GM23338 (cell line): ENCODE measurements at regions not wholly inside any gene's neighbourhood (a gene's known extent, or its start where the extent isn't known, plus 50 kb on each side); places are given as distances from the start of the nearest gene placed in this dataset.

Source experiments
- ATAC-seq: fragments of 200-7000 bp; cut with Tn5 transposase; 3 replicates; pipeline ENCODE4 v1.9.1; 2020
- DNase-seq: peaks from one replicate; pipeline ENCODE4 v3.0.0-alpha.2; 2015; ENCODE audit warnings: low spot score
- H2AFZ ChIP-seq: fragments of 200-600 bp; sonication (generic); 2 replicates; pipeline ENCODE4 v1.8.0; 2016; ENCODE audit warnings: antibody characterized with exemption, mild to moderate bottlenecking, moderate library complexity
- H3F3A ChIP-seq: fragments of 200-600 bp; sonication (generic); replicated peaks from 2 replicates; pipeline ENCODE4 v1.8.0; 2017; ENCODE audit warnings: antibody characterized with exemption, mixed run types, low read depth
- H3K27ac ChIP-seq: fragments of 200-600 bp; sonication (generic); 2 replicates; pipeline ENCODE4 v1.6.1; 2016; ENCODE audit warnings: low read depth
- H3K27me3 ChIP-seq: fragments of 200-600 bp; sonication (generic); 2 replicates; pipeline ENCODE4 v1.8.0; 2016; ENCODE audit warnings: mild to moderate bottlenecking, mixed run types, moderate library complexity; ENCODE audit not compliant: insufficient read depth
- H3K36me3 ChIP-seq: fragments of 200-600 bp; sonication (generic); 2 replicates; pipeline ENCODE4 v1.8.0; 2016; ENCODE audit warnings: mild to moderate bottlenecking; ENCODE audit not compliant: insufficient read depth
- H3K4me1 ChIP-seq: fragments of 200-600 bp; sonication (generic); 2 replicates; pipeline ENCODE4 v1.8.0; 2016; ENCODE audit warnings: mild to moderate bottlenecking, moderate library complexity; ENCODE audit not compliant: insufficient read depth
- H3K4me2 ChIP-seq: fragments of 200-600 bp; sonication (generic); 2 replicates; pipeline ENCODE4 v1.7.1; 2017; ENCODE audit warnings: mixed run types
- H3K4me3 ChIP-seq: fragments of 200-600 bp; sonication (generic); 2 replicates; pipeline ENCODE4 v1.6.1; 2016; ENCODE audit warnings: mixed run types
- H3K79me2 ChIP-seq: fragments of 200-600 bp; sonication (generic); replicated peaks from 2 replicates; pipeline ENCODE4 v1.8.0; 2017; ENCODE audit warnings: mild to moderate bottlenecking; ENCODE audit not compliant: insufficient read depth
- H3K9me2 ChIP-seq: fragments of 200-600 bp; sonication (generic); 2 replicates; pipeline ENCODE4 v1.8.0; 2017; ENCODE audit not compliant: insufficient read depth
- H4K20me1 ChIP-seq: fragments of 200-600 bp; sonication (generic); replicated peaks from 2 replicates; pipeline ENCODE4 v1.8.0; 2017; ENCODE audit warnings: mild to moderate bottlenecking; ENCODE audit not compliant: insufficient read depth
- H3K27ac Mint-ChIP-seq: 2 replicates; pipeline ENCODE4 v1.8.0; 2020; ENCODE audit warnings: inconsistent platforms, mild to moderate bottlenecking, moderate library complexity, mixed read lengths
- H3K27me3 Mint-ChIP-seq: 3 replicates; pipeline ENCODE4 v1.8.0; 2022; ENCODE audit warnings: low read depth, mild to moderate bottlenecking, moderate library complexity, mixed read lengths, inconsistent platforms; ENCODE audit not compliant: insufficient read depth, poor library complexity
- H3K36me3 Mint-ChIP-seq: 3 replicates; pipeline ENCODE4 v1.8.0; 2021; ENCODE audit warnings: low read depth, mild to moderate bottlenecking, inconsistent platforms, moderate library complexity, mixed read lengths
- H3K4me1 Mint-ChIP-seq: 3 replicates; pipeline ENCODE4 v1.8.0; 2020; ENCODE audit warnings: mild to moderate bottlenecking, inconsistent platforms, mixed read lengths
- H3K4me3 Mint-ChIP-seq: 3 replicates; pipeline ENCODE4 v1.8.0; 2021; ENCODE audit warnings: moderate library complexity, mild to moderate bottlenecking, inconsistent platforms, mixed read lengths
- H3K9me3 Mint-ChIP-seq: 3 replicates; pipeline ENCODE4 v1.8.0; 2020; ENCODE audit warnings: moderate library complexity, mild to moderate bottlenecking, inconsistent platforms, mixed read lengths
- CREB1 ChIP-seq: fragments of 250-450 bp; sonication (Bioruptor Pico); IDR thresholded peaks from 2 replicates; pipeline ENCODE4 v1.5.0; 2020; ENCODE audit warnings: low read depth, mild to moderate bottlenecking, moderate library complexity
- CTCF ChIP-seq, 2 experiments: fragments of 200-600 bp in 1 of 2; sonication (generic) in 1 of 2; conservative IDR thresholded peaks; 2 replicates each; pipeline versions ENCODE4 v1.5.1 to v1.6.1; 2016 to 2017; ENCODE audit warnings: antibody characterized with exemption in 2 of 2, low read depth in 2 of 2, mild to moderate bottlenecking in 2 of 2, moderate library complexity in 1 of 2
- ETS1 ChIP-seq: IDR thresholded peaks from 2 replicates; pipeline ENCODE4 v1.6.1; 2016; ENCODE audit warnings: antibody characterized with exemption
- EZH2 ChIP-seq: fragments of 200-600 bp; sonication (generic); IDR thresholded peaks from one replicate; pipeline ENCODE4 v1.8.0; 2017; ENCODE audit warnings: antibody characterized with exemption, mild to moderate bottlenecking, low read depth; ENCODE audit not compliant: unreplicated experiment
- EZH2phosphoT487 ChIP-seq: fragments of 200-600 bp; sonication (generic); IDR thresholded peaks from one replicate; pipeline ENCODE4 v1.8.1; 2018; ENCODE audit warnings: antibody characterized with exemption; ENCODE audit not compliant: unreplicated experiment
- JUNB ChIP-seq: IDR thresholded peaks from one replicate; pipeline ENCODE4 v1.6.1; 2016; ENCODE audit warnings: antibody characterized with exemption; ENCODE audit not compliant: unreplicated experiment
- NANOG ChIP-seq: IDR thresholded peaks from 2 replicates; pipeline ENCODE4 v1.6.1; 2016; ENCODE audit warnings: antibody characterized with exemption, borderline replicate concordance
- POLR2AphosphoS5 ChIP-seq: IDR thresholded peaks from 2 replicates; pipeline ENCODE4 v1.6.1; 2016; ENCODE audit warnings: antibody characterized with exemption, low read depth
- REST ChIP-seq: IDR thresholded peaks from one replicate; pipeline ENCODE4 v1.6.1; 2018; ENCODE audit warnings: antibody characterized with exemption; ENCODE audit not compliant: unreplicated experiment
- STAT1 ChIP-seq: IDR thresholded peaks from one replicate; pipeline ENCODE4 v1.6.1; 2016; ENCODE audit warnings: antibody characterized with exemption; ENCODE audit not compliant: unreplicated experiment
- ZNF114 ChIP-seq: fragments of 250-450 bp; sonication (Bioruptor Pico); IDR thresholded peaks from 2 replicates; pipeline ENCODE4 v1.5.0; 2020; ENCODE audit warnings: mild to moderate bottlenecking, moderate library complexity
- ZNF331 ChIP-seq: fragments of 250-450 bp; sonication (Bioruptor Pico); IDR thresholded peaks from 2 replicates; pipeline ENCODE4 v1.5.0; 2020; ENCODE audit warnings: low read depth, mild to moderate bottlenecking, moderate library complexity
- ZNF462 ChIP-seq: fragments of 250-450 bp; sonication (Bioruptor Pico); IDR thresholded peaks from 2 replicates; pipeline ENCODE4 v1.5.0; 2020; ENCODE audit warnings: mild to moderate bottlenecking, moderate library complexity

- no peak overlapping the region for H3K4me2 ChIP-seq
- H3K36me3 ChIP-seq, result no peaks in the 10 kb centered on the region
- Mint-ChIP-seq H3K9me3 (no peaks in the 10 kb centered on the region; the same call in 2 of the 3 replicates), H3K4me3 (no peak overlapping the region), H3K27me3 (no peaks in the 10 kb centered on the region), H3K4me1 (no peaks in the 10 kb centered on the region), H3K36me3 (peaks cover 5% of the 10 kb centered on the region; the same call in 2 of the 3 replicates), H3K27ac (peak overlapping the region; percentile 60; the same call in 1 of the 2 replicates)
- no peaks in the 10 kb centered on the region for H3K4me1 ChIP-seq
- no peaks in the 10 kb centered on the region for H3K79me2 ChIP-seq
- H3K4me3 ChIP-seq, result no peak overlapping the region
- H4K20me1 ChIP-seq, result no peaks in the 10 kb centered on the region
- TF ChIP-seq STAT1 (no peak), ZNF114 (CRISPR knock-in tag) (no peak), CTCF (conservative IDR thresholded peaks at IDR 0.05; ENCODE audit: low read depth in 2 of 2) (no peak), REST (no peak), ETS1 (no peak), JUNB (no peak), ZNF331 (CRISPR knock-in tag) (no peak), NANOG (no peak), CREB1 (CRISPR knock-in tag) (no peak), EZH2 (no peak), ZNF462 (CRISPR knock-in tag) (no peak), EZH2phosphoT487 (no peak), POLR2AphosphoS5 (no peak)
- H3K9me2 ChIP-seq, result no peaks in the 10 kb centered on the region; the same call in 1 of the 2 replicates
- DNase-seq (no peak), ATAC-seq (no peak)
- no peaks in the 10 kb centered on the region for H3K27me3 ChIP-seq
- no peak overlapping the region for H3K27ac ChIP-seq
- H3F3A ChIP-seq, result no peaks in the 10 kb centered on the region
- peak overlapping the region; percentile 33; the same call in 1 of the 2 replicates for H2AFZ ChIP-seq
Measured at GRCh38 chr4:19473569-19473968, 778.1 kb upstream of the SLIT2 start.
